GM19035 (cell line): ENCODE measurements at regions not wholly inside any gene's neighbourhood (a gene's known extent, or its start where the extent isn't known, plus 50 kb on each side); places are given as distances from the start of the nearest gene placed in this dataset.
"Not testable (repeated sequence)": the region's sequence is repeated elsewhere in the genome, so short reads cannot be mapped to it uniquely, and the experiment has no call there.

Experiments used
- ATAC-seq: cut with Tn5 transposase; IDR thresholded peaks from one replicate; pipeline ENCODE4 v1.9.1; 2021; ENCODE audit not compliant: unreplicated experiment

DNA sequence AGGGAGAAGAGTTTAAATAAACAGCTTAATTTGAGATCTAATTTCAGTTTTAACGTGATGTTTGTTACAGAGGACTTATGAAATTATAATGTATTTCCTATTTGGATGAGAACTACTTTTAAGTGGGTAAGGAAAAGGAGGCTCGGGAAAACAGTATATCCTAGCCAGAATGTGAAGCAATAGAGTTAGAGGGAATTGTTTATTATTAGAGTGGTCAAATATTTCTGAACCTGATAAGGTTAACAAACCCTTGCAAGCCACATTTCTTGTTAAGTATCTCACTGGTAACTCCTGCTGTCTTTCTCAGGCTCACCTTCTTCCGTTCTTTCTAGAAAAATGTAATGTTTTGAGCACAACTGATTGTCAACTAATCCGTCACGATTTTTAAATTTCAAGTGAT is 335.1 kb upstream of the MBL2 start:
- ATAC-seq, result no peak

DNA sequence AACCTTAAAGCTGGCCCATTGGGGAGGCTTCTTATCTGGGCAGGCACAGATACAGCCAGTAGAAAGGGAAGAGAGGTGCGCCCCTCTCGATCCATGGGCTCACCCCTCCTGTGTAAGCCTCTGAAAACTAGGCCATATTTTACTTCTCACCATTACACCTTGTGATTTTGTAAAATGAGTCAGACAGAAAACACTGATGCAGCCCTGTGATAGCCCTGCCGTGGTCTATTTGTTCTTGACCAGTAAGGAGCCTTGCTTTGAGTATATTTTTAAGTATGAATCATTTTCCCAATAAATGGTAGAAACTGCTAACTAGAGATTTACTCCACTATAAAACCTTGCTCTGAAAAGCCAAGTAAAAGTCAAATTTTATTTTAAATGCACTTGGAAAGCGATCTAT is 329.8 kb upstream of the MBL2 start:
- no peak for ATAC-seq

DNA sequence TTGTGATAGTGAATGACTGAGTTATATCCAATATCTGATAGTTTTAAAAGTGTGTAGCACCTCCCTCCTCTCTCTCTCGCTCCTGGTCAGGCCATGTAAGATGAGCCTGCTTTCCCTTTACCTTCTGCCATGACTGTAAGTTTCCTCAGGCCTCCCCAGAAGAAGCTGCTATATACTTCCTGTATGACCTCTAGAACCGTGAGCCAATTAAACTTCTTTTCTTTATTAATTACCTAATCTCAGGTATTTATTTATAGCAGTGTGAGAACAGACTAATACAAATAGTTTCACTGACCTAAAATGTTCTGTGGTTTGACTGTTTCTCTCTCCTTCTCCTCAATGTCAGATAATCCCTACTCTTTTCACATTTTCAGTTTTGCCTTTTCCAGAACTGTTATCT is 321.3 kb upstream of the MBL2 start:
- no peak for ATAC-seq

DNA sequence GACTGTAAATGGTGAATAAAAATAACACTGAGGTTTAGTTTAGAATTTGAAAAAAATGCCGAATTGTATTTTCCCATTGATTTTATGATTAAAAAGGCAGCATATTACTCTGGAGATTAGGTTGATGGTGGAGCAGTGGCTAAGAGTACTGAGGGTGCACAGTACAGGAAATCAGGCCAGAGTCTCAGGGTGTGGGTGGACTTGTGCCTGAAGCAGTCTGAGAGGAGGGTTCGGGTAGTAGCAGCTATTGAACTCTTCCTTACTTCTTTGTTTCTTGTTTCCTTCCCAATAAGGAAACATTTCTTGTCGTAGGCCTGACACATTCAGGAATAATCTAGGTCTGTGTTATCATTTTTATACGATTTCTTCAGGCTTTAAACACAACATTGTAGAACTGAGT is 319.0 kb upstream of the MBL2 start:
- no peak for ATAC-seq

DNA sequence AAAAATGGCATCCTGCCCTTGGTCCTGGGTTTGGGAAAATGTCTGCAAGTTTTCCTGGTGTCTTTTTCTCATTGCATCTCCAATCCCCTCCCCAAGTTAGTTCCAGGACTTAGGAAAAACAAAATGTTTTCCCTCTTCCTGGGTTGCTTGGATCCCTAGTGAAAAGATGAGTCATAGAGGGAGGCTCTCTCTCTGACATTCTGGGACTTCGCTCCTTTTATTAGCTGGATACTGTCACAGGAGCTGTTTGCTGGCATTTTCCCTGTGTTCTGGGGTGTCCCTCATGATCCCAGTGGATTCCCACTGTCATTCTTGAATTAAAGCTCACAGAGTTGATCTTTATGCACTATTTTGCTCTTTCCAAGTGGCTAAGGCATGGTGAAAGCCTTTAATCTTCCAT is 316.4 kb upstream of the MBL2 start:
- no peak for ATAC-seq

DNA sequence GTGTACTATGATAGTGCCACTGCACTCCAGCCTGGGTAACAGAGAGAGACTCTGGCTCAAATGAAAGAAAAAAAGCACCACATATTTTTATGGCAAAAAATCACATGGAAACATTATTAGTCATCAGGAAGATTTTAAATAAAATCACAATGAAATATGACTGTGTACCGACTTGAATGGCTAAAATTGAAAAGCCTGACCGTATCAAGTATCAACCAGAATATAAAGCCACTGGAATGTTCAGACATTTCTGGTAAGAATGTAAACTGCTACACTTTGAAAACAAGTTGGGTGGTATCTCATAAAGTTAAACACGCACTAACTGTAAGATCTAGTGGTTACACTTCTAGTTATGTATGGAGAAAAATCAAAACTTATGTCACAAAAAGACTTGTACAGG is 306.7 kb upstream of the MBL2 start:
- no peak for ATAC-seq

DNA sequence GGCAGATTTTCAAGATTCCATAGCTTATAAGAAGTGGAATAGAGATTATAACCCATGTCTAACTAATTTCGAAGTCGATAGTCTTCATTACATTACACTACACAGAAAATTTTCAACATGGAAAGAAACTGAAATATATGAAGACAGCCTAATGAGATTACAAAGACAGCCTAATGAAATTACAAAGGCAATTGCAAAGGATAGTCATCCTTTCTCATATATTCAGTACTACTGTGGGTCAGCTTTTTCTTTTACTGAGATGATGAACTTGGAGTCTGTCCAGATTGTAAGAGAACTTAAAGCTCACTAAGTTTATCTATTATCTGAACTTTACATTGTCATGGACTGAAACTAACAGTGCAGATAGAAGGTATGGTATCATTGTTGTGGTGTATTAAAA is 304.4 kb upstream of the MBL2 start:
- no peak for ATAC-seq

DNA sequence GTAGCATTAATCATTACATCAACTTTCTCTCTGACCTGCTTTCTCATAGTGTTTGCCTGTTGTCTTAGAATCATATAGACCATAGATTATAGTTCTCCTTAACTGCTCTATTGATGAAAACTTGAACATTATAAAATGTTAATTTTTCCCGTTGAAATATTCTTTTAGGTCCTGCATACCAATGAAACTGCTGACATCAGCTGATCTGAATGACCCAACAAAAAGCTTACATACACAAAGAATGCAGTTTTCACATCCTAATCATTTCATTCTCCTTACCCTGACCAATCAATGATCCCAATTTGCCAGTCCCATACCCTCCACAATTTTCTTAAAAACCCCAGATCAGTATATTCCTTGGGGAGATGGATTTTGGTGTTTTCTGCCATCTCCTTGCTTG is 302.9 kb upstream of the MBL2 start:
- ATAC-seq, result no peak

DNA sequence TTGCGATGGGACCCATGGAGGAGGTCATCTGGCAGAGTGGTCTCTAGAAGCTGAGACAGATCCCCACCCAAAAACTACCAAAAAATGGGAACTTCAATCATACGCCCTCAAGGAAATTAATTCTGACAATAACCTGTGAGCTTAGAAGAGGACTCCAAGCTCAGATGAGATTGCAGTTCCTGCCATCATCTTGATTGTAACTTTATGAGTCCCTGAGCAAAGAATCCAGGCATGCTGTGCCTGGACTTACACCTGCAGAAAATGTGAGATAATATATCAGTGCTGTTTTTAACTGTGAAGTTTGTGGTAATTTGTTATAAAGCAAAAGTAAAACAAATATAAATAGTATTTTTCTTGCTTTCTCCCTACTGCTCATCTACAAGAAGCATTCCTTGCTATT is 299.6 kb upstream of the MBL2 start:
- ATAC-seq, result no peak

DNA sequence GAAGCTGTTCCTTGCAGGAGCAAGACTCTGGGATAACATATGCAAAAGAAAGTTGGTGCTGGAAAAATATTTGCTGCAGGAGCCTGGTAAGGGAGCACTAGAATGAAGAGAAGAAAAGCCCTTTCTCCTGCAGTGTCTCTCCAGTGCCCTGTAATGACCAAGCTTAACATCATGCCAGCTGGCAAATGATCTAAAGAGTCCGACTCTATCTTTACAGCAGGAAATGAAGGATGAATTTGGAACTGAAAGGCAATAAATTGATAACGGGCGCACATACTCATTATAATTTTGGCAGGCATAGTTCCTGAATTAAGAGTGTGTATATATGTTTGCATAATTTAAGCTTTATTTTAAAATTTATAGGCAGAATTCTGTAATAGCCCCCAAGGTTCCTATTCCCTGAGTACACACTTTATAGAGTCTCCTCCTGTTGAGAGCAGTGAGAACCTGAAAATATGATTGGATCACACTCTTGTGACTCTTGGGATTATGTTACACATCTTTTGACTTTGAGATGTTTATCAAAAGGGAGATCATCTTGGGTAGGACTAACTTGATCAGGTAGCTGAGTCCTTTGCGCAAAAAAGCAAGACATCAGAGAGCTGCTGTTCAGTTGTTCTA is 299.0 kb upstream of the MBL2 start:
- no peak for ATAC-seq

DNA sequence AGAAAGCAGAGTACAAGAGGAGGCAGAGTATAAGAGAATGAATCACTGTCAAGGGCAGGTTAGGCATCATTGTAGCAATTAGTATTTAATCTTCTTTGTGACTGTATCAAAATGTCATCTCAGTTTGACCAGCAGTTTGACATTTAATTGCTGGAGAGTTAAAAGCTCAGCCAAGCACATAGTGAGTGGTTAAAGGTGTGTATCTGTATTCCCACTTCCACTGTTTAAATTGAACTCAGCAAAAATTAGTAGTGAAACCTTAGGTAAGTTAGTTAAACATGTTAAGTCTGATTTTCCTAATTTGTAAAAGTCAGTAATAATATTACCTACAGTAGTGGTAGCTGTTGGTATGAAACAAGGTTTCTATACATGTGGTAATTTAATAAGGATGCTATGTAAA is 296.4 kb upstream of the MBL2 start:
- no peak for ATAC-seq

DNA sequence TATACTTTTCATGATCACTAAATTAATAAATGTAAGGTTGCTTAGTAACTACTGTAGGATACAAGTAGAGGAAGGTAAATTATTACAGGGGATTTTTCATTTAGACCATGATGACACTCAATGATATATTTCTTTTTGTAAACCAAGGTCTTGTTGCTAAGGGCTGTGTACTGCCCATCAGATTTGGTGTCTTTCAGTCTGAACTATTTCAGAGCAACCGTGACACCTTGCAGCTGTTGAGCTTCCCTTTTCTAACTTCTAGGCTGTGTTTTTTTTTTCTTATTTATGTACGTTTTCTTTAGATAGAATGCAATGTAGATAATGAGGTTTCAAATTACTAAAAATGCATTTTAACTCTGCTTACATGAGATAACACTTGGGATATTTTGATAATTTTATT is 292.0 kb upstream of the MBL2 start:
- no peak for ATAC-seq

DNA sequence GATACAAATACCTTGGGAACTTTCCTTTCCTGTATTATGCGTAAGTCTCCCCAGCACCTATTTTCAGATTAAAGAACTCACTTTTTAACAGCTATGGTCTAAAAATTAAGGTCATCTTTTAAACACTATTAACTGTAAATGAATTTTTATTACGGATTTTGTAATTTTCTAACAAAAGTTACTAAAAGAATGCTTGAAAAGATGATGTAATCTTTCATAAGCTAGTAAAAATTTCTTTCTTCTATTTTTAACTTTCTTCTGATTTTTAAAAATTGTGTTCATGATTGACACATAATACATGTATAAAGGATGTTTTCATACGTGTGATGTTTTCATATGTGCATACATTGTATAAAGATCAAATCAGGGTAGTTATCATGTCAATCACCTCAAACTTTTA is 291.2 kb upstream of the MBL2 start:
- ATAC-seq, result no peak

DNA sequence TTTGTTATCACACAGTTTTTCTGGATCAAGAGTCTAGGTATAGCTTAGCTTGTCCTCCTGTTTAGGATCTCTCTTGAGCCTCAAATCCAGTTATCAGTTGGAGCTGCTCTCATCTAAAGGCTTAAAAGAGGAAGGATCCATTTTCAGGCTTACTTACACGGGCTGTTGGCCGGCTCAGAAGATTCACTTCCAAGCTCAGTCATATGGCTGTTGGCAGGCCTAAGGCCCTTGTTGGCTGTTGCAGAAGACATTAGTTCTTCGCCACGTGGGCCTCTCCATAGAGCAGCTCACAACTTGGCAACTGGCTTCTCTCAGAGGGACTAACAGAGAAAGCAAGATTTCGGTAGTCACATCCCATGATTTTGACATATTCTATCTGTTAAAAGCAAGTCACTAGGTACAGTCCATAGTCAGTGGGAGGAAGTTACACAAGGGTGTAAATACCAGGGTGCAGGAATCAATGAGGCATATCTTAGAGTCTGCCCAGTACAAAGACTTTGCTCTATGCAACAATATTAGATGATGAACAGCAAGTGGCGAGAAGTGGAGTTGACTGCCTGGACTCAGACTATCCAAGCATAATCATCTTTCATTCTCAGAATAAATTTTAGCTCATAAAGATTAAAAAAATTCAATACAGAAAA is 280.1 kb upstream of the MBL2 start:
- ATAC-seq, result no peak

DNA sequence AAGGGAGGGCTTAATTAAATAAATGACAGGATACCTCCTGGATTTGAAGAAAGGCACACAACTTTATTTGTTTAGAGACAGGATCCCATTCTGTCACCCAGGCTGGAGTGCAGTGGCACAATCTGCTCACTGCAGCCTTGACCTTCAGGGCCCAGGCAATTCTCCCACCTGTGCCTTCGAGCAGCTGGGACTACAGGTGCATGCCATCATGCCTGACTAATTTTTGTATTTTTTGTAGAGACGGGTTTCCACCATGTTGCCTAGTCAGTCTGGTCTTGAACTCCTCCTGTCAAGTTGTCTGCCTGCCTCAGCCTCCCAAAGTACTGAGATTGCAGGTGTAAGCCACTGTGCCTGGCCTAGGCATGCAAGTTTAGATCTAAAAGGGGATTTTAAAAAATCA is 272.7 kb upstream of the MBL2 start:
- ATAC-seq, result no peak

DNA sequence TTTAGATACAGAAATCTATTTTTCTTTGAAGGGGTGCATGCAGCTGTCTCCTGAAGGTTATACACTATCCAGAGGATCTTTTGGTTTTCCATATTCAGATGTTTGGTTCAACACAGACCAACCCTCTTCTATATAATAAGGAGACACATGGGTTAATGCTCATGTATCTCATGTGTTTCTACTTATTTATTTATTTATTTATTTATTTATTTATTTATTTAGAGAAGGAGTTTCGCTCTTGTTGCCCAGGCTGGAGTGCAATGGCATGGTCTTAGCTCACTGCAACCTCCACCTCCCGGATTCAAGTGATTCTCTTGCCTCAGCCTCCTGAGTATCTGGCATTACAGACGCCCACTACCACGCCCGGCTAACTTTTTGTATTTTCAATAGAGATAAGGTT is 263.2 kb upstream of the MBL2 start:
- ATAC-seq, result not testable (repeated sequence)

DNA sequence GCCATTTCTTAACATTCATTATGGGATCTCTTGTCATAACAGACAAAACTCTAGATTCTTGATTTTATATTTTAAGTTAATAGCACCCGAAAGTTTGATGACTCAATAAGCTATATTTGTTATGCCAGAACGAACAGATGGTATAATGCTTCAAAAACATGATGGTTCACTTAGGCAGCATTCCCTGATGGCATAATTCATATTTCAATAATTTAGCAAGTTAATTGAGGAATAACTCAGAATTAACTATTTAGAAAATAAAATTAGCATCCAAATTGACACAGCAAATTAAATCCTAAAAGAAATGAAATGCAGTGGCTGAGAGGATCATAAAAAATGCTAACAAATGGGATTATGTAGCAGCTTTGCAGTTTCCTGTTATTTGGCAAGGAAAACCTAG is 260.8 kb upstream of the MBL2 start:
- ATAC-seq, result no peak

DNA sequence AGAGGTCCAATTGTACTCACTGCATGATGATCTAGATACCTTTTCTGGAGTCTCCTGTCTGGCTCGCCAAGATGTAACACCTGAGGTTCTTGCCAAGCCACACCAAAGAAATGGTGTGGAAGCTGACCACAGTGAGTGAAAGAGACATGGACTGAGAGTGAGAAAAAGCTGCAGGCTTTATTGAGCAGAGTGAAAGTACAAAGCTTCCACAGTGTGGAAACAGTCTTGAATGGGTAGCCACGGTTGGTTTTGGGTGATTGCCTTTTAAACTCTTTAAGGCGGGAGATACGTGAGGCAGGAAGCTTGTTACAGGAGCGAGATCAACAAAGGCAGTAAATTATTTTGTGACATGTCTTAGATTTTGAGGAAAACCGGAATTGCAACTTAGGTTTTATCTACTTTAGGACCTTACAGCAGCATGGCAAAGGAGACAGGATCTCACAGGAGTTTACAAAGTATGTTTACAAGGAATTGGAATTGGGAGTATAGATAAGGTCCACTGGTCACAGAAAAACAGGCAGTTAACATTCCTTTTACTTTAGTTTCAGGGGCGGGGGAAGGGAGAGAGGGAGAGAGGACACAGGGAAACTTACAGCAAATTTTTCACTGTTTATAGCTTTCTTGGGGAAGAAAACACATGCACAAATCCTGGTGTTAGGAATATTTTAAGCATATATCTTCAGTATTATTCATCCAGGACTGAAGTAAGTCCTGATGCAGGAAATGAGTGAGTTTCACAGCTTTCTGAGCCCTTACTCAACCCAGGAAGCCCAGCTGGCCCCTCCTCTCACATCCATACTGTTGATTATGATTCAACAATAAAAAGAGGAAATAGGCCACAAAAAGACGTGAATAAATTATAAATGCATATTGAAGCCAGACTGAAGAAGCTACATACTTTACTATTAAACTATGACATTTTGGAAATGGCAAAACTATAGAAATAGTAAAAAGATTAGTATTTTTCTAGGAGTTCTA is 257.6 kb upstream of the MBL2 start:
- ATAC-seq, result not testable (repeated sequence)

DNA sequence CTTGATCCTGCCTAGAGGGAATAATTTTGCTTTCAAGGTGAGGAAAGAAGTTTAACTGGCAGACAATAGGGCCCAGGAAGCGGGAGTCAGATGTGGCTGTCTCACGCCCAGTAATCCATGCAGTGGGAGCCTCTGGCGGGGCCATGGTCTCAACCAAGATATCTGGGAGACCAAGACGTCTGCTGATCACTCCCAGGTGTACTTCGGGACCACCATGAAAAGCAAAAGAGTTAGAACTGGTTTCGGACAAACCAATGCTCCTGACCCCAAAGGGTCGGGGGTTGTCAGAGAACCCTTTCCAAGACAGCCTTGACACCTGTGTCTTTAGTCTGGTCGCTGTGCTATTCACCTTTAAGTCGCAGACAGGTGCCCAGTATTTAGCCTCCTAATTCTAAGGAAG is 256.9 kb upstream of the MBL2 start:
- no peak for ATAC-seq

DNA sequence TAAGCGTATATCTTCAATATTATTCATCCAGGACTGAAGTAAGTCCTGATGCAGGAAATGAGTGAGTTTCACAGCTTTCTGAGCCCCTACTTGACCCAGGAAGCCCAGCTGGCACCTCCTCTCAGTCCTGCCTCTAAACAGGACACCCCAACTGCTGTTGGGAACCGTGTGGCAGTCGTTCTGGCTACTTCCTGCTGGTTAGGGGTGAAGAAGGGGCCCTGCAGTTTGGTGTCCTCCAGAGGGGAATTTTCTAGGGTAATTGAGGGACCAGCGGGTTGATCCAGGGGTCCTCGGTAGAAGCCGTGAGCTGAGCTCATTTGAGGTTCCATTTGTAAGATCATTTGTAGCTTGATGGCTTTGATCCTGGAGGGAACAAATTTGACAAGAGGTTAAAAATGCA is 253.2 kb upstream of the MBL2 start:
- not testable (repeated sequence) for ATAC-seq

DNA sequence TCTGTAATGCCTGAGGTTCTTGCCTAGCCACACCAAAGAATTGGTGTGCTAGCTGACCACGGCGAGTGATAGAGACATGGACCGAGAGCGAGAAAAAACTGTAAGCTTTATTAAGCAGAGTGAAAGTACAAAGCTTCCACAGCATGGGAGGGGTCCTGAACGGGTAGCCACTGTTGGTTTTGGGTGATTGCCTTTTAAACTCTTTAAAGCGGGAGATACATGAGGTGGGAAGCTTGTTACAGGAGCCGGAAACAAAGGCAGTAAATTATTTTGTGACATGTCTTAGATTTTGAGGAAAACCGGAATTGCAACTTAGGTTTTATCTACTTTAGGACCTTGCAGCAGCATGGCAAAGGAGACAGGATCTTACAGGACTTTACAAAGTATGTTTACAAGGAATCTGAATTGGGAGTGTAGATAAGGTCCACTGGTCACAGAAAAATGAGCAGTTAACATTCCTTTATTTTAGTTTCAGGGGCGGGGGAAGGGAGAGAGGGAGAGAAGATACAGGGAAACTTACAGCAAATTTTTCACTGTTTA is 252.7 kb upstream of the MBL2 start:
- no peak for ATAC-seq

DNA sequence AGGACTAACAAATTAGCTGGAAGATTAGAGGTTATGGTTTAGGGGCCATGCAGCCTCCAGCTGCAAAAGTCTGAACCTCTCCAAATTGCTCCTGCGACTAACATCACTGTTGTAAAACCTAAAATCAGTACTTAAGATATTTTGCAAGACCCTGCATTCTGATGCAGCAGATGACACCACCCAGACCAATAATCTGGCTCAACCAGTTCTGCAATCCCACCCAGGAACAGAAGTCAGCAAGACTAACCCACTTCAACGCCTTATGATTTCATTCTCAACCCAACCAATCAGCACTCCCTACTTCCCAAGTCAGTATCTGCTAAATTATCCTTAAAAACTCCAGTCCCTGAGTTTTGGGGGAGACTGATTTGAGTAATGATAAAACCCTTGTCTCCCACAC is 250.8 kb upstream of the MBL2 start:
- no peak for ATAC-seq
